ENCODE measurements at regions not wholly inside any gene's neighbourhood (a gene's known extent, or its start where the extent isn't known, plus 50 kb on each side); places are given as distances from the start of the nearest gene placed in this dataset.

GRCh38 chr3:150061288-150062024, 90.8 kb upstream of the PFN2 start:
- H3K27ac Mint-ChIP-seq (ENCODE audit: unreplicated experiment), result no peak overlapping the region
- BruUV-seq (replicated peaks), result no TSS peak
- no peaks in the 10 kb centered on the region for H3K4me1 ChIP-seq
- H3K27me3 Mint-ChIP-seq (ENCODE audit: insufficient read depth, unreplicated experiment), result peaks cover 3% of the 10 kb centered on the region
- POLR2A ChIA-PET, result no interaction called here
- H3K9me3 Mint-ChIP-seq (ENCODE audit: unreplicated experiment), result no peaks in the 10 kb centered on the region
- TF ChIP-seq, protein P1, sequence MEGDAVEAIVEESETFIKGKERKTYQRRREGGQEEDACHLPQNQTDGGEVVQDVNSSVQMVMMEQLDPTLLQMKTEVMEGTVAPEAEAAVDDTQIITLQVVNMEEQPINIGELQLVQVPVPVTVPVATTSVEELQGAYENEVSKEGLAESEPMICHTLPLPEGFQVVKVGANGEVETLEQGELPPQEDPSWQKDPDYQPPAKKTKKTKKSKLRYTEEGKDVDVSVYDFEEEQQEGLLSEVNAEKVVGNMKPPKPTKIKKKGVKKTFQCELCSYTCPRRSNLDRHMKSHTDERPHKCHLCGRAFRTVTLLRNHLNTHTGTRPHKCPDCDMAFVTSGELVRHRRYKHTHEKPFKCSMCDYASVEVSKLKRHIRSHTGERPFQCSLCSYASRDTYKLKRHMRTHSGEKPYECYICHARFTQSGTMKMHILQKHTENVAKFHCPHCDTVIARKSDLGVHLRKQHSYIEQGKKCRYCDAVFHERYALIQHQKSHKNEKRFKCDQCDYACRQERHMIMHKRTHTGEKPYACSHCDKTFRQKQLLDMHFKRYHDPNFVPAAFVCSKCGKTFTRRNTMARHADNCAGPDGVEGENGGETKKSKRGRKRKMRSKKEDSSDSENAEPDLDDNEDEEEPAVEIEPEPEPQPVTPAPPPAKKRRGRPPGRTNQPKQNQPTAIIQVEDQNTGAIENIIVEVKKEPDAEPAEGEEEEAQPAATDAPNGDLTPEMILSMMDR (IDR thresholded peaks at IDR 0.05; ENCODE audit: insufficient read depth in 1 of 2, low read depth in 1 of 2, low read length in 1 of 2, severe bottlenecking in 1 of 2, unreplicated experiment in 1 of 2), result no peak
- H3K4me3 ChIP-seq (ENCODE audit: low read depth, low read length), result no peak overlapping the region
- no peaks in the 10 kb centered on the region for H3K4me1 Mint-ChIP-seq (ENCODE audit: low read depth, unreplicated experiment)
- intact Hi-C loops (cut with micrococcal nuclease; ENCODE audit: unreplicated experiment), result no loop called here
- H3K4me3 Mint-ChIP-seq (ENCODE audit: unreplicated experiment), result no peak overlapping the region
- no peak for DNase-seq
- H3K36me3 ChIP-seq (ENCODE audit: control insufficient read depth, insufficient read depth, low read length), result no peaks in the 10 kb centered on the region
- no peaks in the 10 kb centered on the region for H3K9me3 ChIP-seq
- CTCF ChIA-PET, result no interaction called here
- H3K27me3 ChIP-seq (replicated peaks; ENCODE audit: control insufficient read depth, insufficient read depth, low read length), result no peaks in the 10 kb centered on the region
- no peaks in the 10 kb centered on the region for H3K36me3 Mint-ChIP-seq (ENCODE audit: insufficient read depth, unreplicated experiment)

GRCh38 chr3:150059729-150060128, 89.0 kb upstream of the PFN2 start:
- BruUV-seq (replicated peaks), result no TSS peak
- CTCF ChIA-PET, result no interaction called here
- Histone ChIP-seq H3K9me3 (no peaks in the 10 kb centered on the region), H3K27me3 (replicated peaks; ENCODE audit: control insufficient read depth, insufficient read depth, low read length) (no peaks in the 10 kb centered on the region), H3K4me1 (no peaks in the 10 kb centered on the region), H3K36me3 (ENCODE audit: control insufficient read depth, insufficient read depth, low read length) (no peaks in the 10 kb centered on the region), H3K4me3 (ENCODE audit: low read depth, low read length) (no peak overlapping the region)
- intact Hi-C loops (cut with micrococcal nuclease; ENCODE audit: unreplicated experiment), result no loop called here
- H3K27me3 Mint-ChIP-seq (ENCODE audit: insufficient read depth, unreplicated experiment), result peaks cover 9% of the 10 kb centered on the region
- no peak for DNase-seq
- no peak overlapping the region for H3K27ac Mint-ChIP-seq (ENCODE audit: unreplicated experiment)
- H3K36me3 Mint-ChIP-seq (ENCODE audit: insufficient read depth, unreplicated experiment), result no peaks in the 10 kb centered on the region
- POLR2A ChIA-PET, result no interaction called here
- H3K4me3 Mint-ChIP-seq (ENCODE audit: unreplicated experiment), result no peak overlapping the region
- no peaks in the 10 kb centered on the region for H3K4me1 Mint-ChIP-seq (ENCODE audit: low read depth, unreplicated experiment)
- H3K9me3 Mint-ChIP-seq (ENCODE audit: unreplicated experiment), result no peaks in the 10 kb centered on the region
- TF ChIP-seq, protein P1 (IDR thresholded peaks at IDR 0.05; ENCODE audit: insufficient read depth in 1 of 2, low read depth in 1 of 2, low read length in 1 of 2, severe bottlenecking in 1 of 2, unreplicated experiment in 1 of 2), result no peak

DNA sequence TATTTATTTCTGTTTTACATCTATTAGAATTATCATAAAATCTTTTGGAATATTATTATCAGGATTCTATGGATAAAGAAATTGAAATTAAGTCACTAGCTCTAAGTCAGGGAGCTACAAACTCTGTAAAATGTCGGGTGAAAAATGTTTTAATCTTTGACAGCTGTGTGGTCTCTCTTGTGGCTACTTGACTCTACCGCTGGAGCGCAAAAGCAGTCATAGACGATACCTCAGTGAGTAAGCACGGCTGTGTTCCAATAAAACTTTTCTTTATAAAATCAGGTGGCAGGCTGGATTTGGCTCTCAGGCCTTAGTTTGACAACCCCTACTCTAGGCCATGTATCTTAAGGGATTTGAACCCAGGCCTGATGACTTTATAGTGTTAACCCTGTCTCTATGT, 88.5 kb upstream of the PFN2 start:
- no peak overlapping the region for H3K4me3 ChIP-seq (ENCODE audit: low read depth, low read length)
- Mint-ChIP-seq H3K27ac (ENCODE audit: unreplicated experiment) (no peak overlapping the region), H3K36me3 (ENCODE audit: insufficient read depth, unreplicated experiment) (no peaks in the 10 kb centered on the region), H3K27me3 (ENCODE audit: insufficient read depth, unreplicated experiment) (peaks cover 9% of the 10 kb centered on the region), H3K9me3 (ENCODE audit: unreplicated experiment) (no peaks in the 10 kb centered on the region), H3K4me1 (ENCODE audit: low read depth, unreplicated experiment) (no peaks in the 10 kb centered on the region), H3K4me3 (ENCODE audit: unreplicated experiment) (no peak overlapping the region)
- TF ChIP-seq, protein P1 (IDR thresholded peaks at IDR 0.05; ENCODE audit: insufficient read depth in 1 of 2, low read depth in 1 of 2, low read length in 1 of 2, severe bottlenecking in 1 of 2, unreplicated experiment in 1 of 2), result no peak
- H3K9me3 ChIP-seq, result no peaks in the 10 kb centered on the region
- POLR2A ChIA-PET, result no interaction called here
- CTCF ChIA-PET, result no interaction called here
- H3K36me3 ChIP-seq (ENCODE audit: control insufficient read depth, insufficient read depth, low read length), result no peaks in the 10 kb centered on the region
- intact Hi-C loops (cut with micrococcal nuclease; ENCODE audit: unreplicated experiment), result no loop called here
- DNase-seq, result no peak
- no peaks in the 10 kb centered on the region for H3K4me1 ChIP-seq
- H3K27me3 ChIP-seq (replicated peaks; ENCODE audit: control insufficient read depth, insufficient read depth, low read length), result no peaks in the 10 kb centered on the region
- no TSS peak for BruUV-seq (replicated peaks)
